ENCODE measurements at regions not wholly inside any gene's neighbourhood (a gene's known extent, or its start where the extent isn't known, plus 50 kb on each side); places are given as distances from the start of the nearest gene placed in this dataset.

GRCh38 chr22:49689858-49690257 lies 137.8 kb downstream of the BRD1 start:
- TF ChIP-seq EZH2phosphoT487 (conservative IDR thresholded peaks at IDR 0.05; ENCODE audit: low read length) (no peak), CTCF (IDR thresholded peaks at IDR 0.05; ENCODE audit: insufficient read depth, low read length, poor library complexity, severe bottlenecking) (no peak)
- Histone ChIP-seq H3K4me2 (ENCODE audit: low read depth, low read length, poor library complexity, severe bottlenecking) (no peak overlapping the region), H3K9me2 (replicated peaks; ENCODE audit: insufficient read depth, low read length) (no peaks in the 10 kb centered on the region), H3K9ac (ENCODE audit: low read length) (no peak overlapping the region), H3K36me3 (ENCODE audit: low read length) (no peaks in the 10 kb centered on the region), H3K27me3 (ENCODE audit: low read length) (no peaks in the 10 kb centered on the region), H2AFZ (ENCODE audit: low read depth, low read length, severe bottlenecking) (no peak overlapping the region), H3K27ac (ENCODE audit: low read depth, low read length) (no peak overlapping the region), H3K4me3 (ENCODE audit: insufficient read depth, low read length, poor library complexity, severe bottlenecking) (no peak overlapping the region), H3F3A (ENCODE audit: insufficient read depth) (no peaks in the 10 kb centered on the region), H3K9me3 (ENCODE audit: insufficient read depth, low read length) (no peaks in the 10 kb centered on the region), H4K20me1 (ENCODE audit: low read depth, low read length) (no peaks in the 10 kb centered on the region), H3K79me2 (ENCODE audit: insufficient read depth, low read length) (no peaks in the 10 kb centered on the region)

- no peak overlapping the region for H3K27ac ChIP-seq (ENCODE audit: low read depth, low read length)
- no peaks in the 10 kb centered on the region for H3F3A ChIP-seq (ENCODE audit: insufficient read depth)
- no peak overlapping the region for H3K4me2 ChIP-seq (ENCODE audit: low read depth, low read length, poor library complexity, severe bottlenecking)
- H3K4me3 ChIP-seq (ENCODE audit: insufficient read depth, low read length, poor library complexity, severe bottlenecking) = no peak overlapping the region
- no peaks in the 10 kb centered on the region for H3K27me3 ChIP-seq (ENCODE audit: low read length)
- no peaks in the 10 kb centered on the region for H3K36me3 ChIP-seq (ENCODE audit: low read length)
- H3K9me2 ChIP-seq (replicated peaks; ENCODE audit: insufficient read depth, low read length) = no peaks in the 10 kb centered on the region
- H2AFZ ChIP-seq (ENCODE audit: low read depth, low read length, severe bottlenecking) = no peak overlapping the region
- no peak for TF ChIP-seq CTCF (IDR thresholded peaks at IDR 0.05; ENCODE audit: insufficient read depth, low read length, poor library complexity, severe bottlenecking)
- no peak overlapping the region for H3K9ac ChIP-seq (ENCODE audit: low read length)
- H4K20me1 ChIP-seq (ENCODE audit: low read depth, low read length) = no peaks in the 10 kb centered on the region
- H3K79me2 ChIP-seq (ENCODE audit: insufficient read depth, low read length) = no peaks in the 10 kb centered on the region
- no peaks in the 10 kb centered on the region for H3K9me3 ChIP-seq (ENCODE audit: insufficient read depth, low read length)
Measured at GRCh38 chr22:49689255-49689770, 138.4 kb downstream of the BRD1 start.

GRCh38 chr22:49688516-49689254 lies 139.0 kb downstream of the BRD1 start:
- Histone ChIP-seq H3K79me2 (ENCODE audit: insufficient read depth, low read length) (no peaks in the 10 kb centered on the region), H2AFZ (ENCODE audit: low read depth, low read length, severe bottlenecking) (no peak overlapping the region), H3K9me2 (replicated peaks; ENCODE audit: insufficient read depth, low read length) (no peaks in the 10 kb centered on the region), H3K4me2 (ENCODE audit: low read depth, low read length, poor library complexity, severe bottlenecking) (no peak overlapping the region), H3K9me3 (ENCODE audit: insufficient read depth, low read length) (no peaks in the 10 kb centered on the region), H3K27me3 (ENCODE audit: low read length) (no peaks in the 10 kb centered on the region), H3K4me3 (ENCODE audit: insufficient read depth, low read length, poor library complexity, severe bottlenecking) (no peak overlapping the region), H3K9ac (ENCODE audit: low read length) (no peak overlapping the region), H4K20me1 (ENCODE audit: low read depth, low read length) (no peaks in the 10 kb centered on the region), H3F3A (ENCODE audit: insufficient read depth) (no peaks in the 10 kb centered on the region), H3K36me3 (ENCODE audit: low read length) (no peaks in the 10 kb centered on the region), H3K27ac (ENCODE audit: low read depth, low read length) (no peak overlapping the region)
- TF ChIP-seq EZH2phosphoT487 (conservative IDR thresholded peaks at IDR 0.05; ENCODE audit: low read length) (no peak), CTCF (IDR thresholded peaks at IDR 0.05; ENCODE audit: insufficient read depth, low read length, poor library complexity, severe bottlenecking) (no peak)
